KMS-11 (cell line): ENCODE measurements at regions not wholly inside any gene's neighbourhood (a gene's known extent, or its start where the extent isn't known, plus 50 kb on each side); places are given as distances from the start of the nearest gene placed in this dataset.

Source experiments
- H2AFZ ChIP-seq: fragments of 200-600 bp; sonication (generic); 2 replicates; pipeline ENCODE4 v1.6.1; 2016; ENCODE audit warnings: antibody characterized with exemption, mixed run types, low read depth
- H3K27ac ChIP-seq: fragments of 200-600 bp; sonication (generic); 2 replicates; pipeline ENCODE4 v1.6.1; 2016; ENCODE audit warnings: mild to moderate bottlenecking, mixed run types
- H3K27me3 ChIP-seq: fragments of 200-600 bp; sonication (generic); 2 replicates; pipeline ENCODE4 v1.6.1; 2017; ENCODE audit warnings: mild to moderate bottlenecking, low read depth, mixed run types, moderate library complexity; ENCODE audit not compliant: insufficient read depth
- H3K36me3 ChIP-seq: fragments of 200-600 bp; sonication (generic); 2 replicates; pipeline ENCODE4 v1.6.1; 2017; ENCODE audit warnings: mild to moderate bottlenecking, mixed run types; ENCODE audit not compliant: insufficient read depth
- H3K4me1 ChIP-seq: fragments of 200-600 bp; sonication (generic); 2 replicates; pipeline ENCODE4 v1.6.1; 2016; ENCODE audit warnings: mild to moderate bottlenecking, low read depth, mixed run types; ENCODE audit not compliant: poor library complexity, severe bottlenecking
- H3K4me2 ChIP-seq: fragments of 200-600 bp; sonication (generic); 2 replicates; pipeline ENCODE4 v1.7.0; 2016; ENCODE audit warnings: mild to moderate bottlenecking, mixed run types
- H3K4me3 ChIP-seq: fragments of 200-600 bp; sonication (generic); IDR thresholded peaks from 2 replicates; pipeline ENCODE4 v1.6.1; 2017; ENCODE audit warnings: low read depth, low read length, mixed read lengths; ENCODE audit not compliant: insufficient read depth
- H3K79me2 ChIP-seq: fragments of 200-600 bp; sonication (generic); 2 replicates; pipeline ENCODE4 v1.6.1; 2016; ENCODE audit warnings: low read depth, mixed run types; ENCODE audit not compliant: insufficient read depth
- H3K9ac ChIP-seq: fragments of 200-600 bp; sonication (generic); 2 replicates; pipeline ENCODE4 v1.6.1; 2016; ENCODE audit warnings: mild to moderate bottlenecking, mixed run types
- H4K20me1 ChIP-seq: fragments of 200-600 bp; sonication (generic); 2 replicates; pipeline ENCODE4 v1.6.1; 2016; ENCODE audit warnings: mild to moderate bottlenecking, mixed run types; ENCODE audit not compliant: insufficient read depth
- CTCF ChIP-seq: fragments of 200-600 bp; sonication (generic); conservative IDR thresholded peaks from 2 replicates; pipeline ENCODE4 v1.6.1; 2017; ENCODE audit warnings: low read depth, mild to moderate bottlenecking, antibody characterized with exemption, low read length, moderate library complexity, mixed read lengths

GRCh38 chr5:125467222-125467621 is 720.8 kb upstream of the ZNF608 start:
- no peak overlapping the region for H3K4me2 ChIP-seq
- H3K4me3 ChIP-seq, result no peak overlapping the region
- H3K27me3 ChIP-seq, result no peaks in the 10 kb centered on the region
- H3K9ac ChIP-seq, result no peak overlapping the region
- no peak for TF ChIP-seq CTCF
- no peak overlapping the region for H3K27ac ChIP-seq
- H3K79me2 ChIP-seq, result no peaks in the 10 kb centered on the region
- no peaks in the 10 kb centered on the region for H3K36me3 ChIP-seq
- no peaks in the 10 kb centered on the region for H4K20me1 ChIP-seq
- no peaks in the 10 kb centered on the region for H3K4me1 ChIP-seq
- no peak overlapping the region for H2AFZ ChIP-seq

GRCh38 chr5:125470280-125470902 is 724.0 kb upstream of the ZNF608 start:
- Histone ChIP-seq H3K27ac (no peak overlapping the region), H3K4me2 (no peak overlapping the region), H3K4me1 (no peaks in the 10 kb centered on the region), H3K36me3 (no peaks in the 10 kb centered on the region), H3K9ac (no peak overlapping the region), H2AFZ (no peak overlapping the region), H3K4me3 (no peak overlapping the region), H3K27me3 (no peaks in the 10 kb centered on the region), H3K79me2 (no peaks in the 10 kb centered on the region), H4K20me1 (no peaks in the 10 kb centered on the region)
- no peak for TF ChIP-seq CTCF

- Histone ChIP-seq H3K4me1 (no peaks in the 10 kb centered on the region), H3K27ac (no peak overlapping the region), H3K36me3 (no peaks in the 10 kb centered on the region), H3K4me3 (no peak overlapping the region), H4K20me1 (no peaks in the 10 kb centered on the region), H3K27me3 (no peaks in the 10 kb centered on the region), H3K9ac (no peak overlapping the region), H3K79me2 (no peaks in the 10 kb centered on the region), H3K4me2 (no peak overlapping the region), H2AFZ (no peak overlapping the region)
- TF ChIP-seq CTCF, result no peak
These were observed 730.6 kb upstream of the ZNF608 start for GRCh38 chr5:125476901-125477585.

GRCh38 chr5:125477586-125477975 is 731.1 kb upstream of the ZNF608 start:
- Histone ChIP-seq H3K36me3 (no peaks in the 10 kb centered on the region), H3K4me1 (no peaks in the 10 kb centered on the region), H3K27me3 (no peaks in the 10 kb centered on the region), H4K20me1 (no peaks in the 10 kb centered on the region), H3K9ac (no peak overlapping the region), H3K27ac (no peak overlapping the region), H2AFZ (no peak overlapping the region), H3K4me3 (no peak overlapping the region), H3K79me2 (no peaks in the 10 kb centered on the region), H3K4me2 (no peak overlapping the region)
- TF ChIP-seq CTCF, result no peak
